GM12892 (cell line): ENCODE measurements at regions not wholly inside any gene's neighbourhood (a gene's known extent, or its start where the extent isn't known, plus 50 kb on each side); places are given as distances from the start of the nearest gene placed in this dataset.

Source experiments
- DNase-seq: peaks from one replicate; pipeline ENCODE4 v3.0.0; 2011; ENCODE audit not compliant: insufficient read length
- FAIRE-seq: peaks from 2 replicates; lab custom pipeline; 2011; peaks lifted over from hg19 to GRCh38; lab: Jason Lieb, UNC
- POLR2A ChIP-seq: IDR thresholded peaks from 2 replicates; pipeline ENCODE4 v1.6.1; 2011; ENCODE audit warnings: low read depth, low read length, control low read depth
- POLR2AphosphoS5 ChIP-seq: IDR thresholded peaks from 2 replicates; pipeline ENCODE4 v1.6.1; 2011; ENCODE audit warnings: low read depth, low read length, control low read depth
- TAF1 ChIP-seq: IDR thresholded peaks from 2 replicates; pipeline ENCODE4 v1.6.1; 2011; ENCODE audit warnings: low read depth, mild to moderate bottlenecking, control low read depth, low read length, borderline replicate concordance

- TF ChIP-seq POLR2A: no peak
- no peak for TF ChIP-seq TAF1
- TF ChIP-seq POLR2AphosphoS5: no peak
- no peak for FAIRE-seq
- no peak for DNase-seq
These were observed 394.7 kb upstream of the GRM3 start for GRCh38 chr7:86248977-86249376.

- FAIRE-seq: no peak
- no peak for TF ChIP-seq POLR2A
- no peak for TF ChIP-seq TAF1
- no peak for TF ChIP-seq POLR2AphosphoS5
- DNase-seq: no peak
These were observed 400.5 kb upstream of the GRM3 start for GRCh38 chr7:86243171-86243570.

GRCh38 chr7:86226191-86226590 is 417.5 kb upstream of the GRM3 start:
- FAIRE-seq (no peak), DNase-seq (no peak)
- TF ChIP-seq POLR2AphosphoS5: no peak

GRCh38 chr7:86222806-86223205 is 420.9 kb upstream of the GRM3 start:
- TF ChIP-seq POLR2A (no peak), TAF1 (no peak), POLR2AphosphoS5 (no peak)
- DNase-seq (no peak), FAIRE-seq (no peak)

- no peak for DNase-seq
- no peak for TF ChIP-seq POLR2A
- no peak for TF ChIP-seq POLR2AphosphoS5
- TF ChIP-seq TAF1: no peak
- FAIRE-seq: no peak
These were observed 429.0 kb upstream of the GRM3 start for GRCh38 chr7:86214734-86215133.

GRCh38 chr7:86212976-86213375 is 430.7 kb upstream of the GRM3 start:
- TF ChIP-seq POLR2A (no peak), POLR2AphosphoS5 (no peak), TAF1 (no peak)
- DNase-seq (no peak), FAIRE-seq (no peak)

GRCh38 chr7:86209036-86209435 is 434.7 kb upstream of the GRM3 start:
- FAIRE-seq (no peak), DNase-seq (no peak)
- no peak for TF ChIP-seq TAF1
- no peak for TF ChIP-seq POLR2AphosphoS5
- no peak for TF ChIP-seq POLR2A

GRCh38 chr7:86207740-86208139 is 436.0 kb upstream of the GRM3 start:
- TF ChIP-seq TAF1 (no peak), POLR2AphosphoS5 (no peak), POLR2A (no peak)
- DNase-seq (no peak), FAIRE-seq (no peak)

- DNase-seq (no peak), FAIRE-seq (no peak)
- TF ChIP-seq POLR2A (no peak), TAF1 (no peak), POLR2AphosphoS5 (no peak)
These were observed 440.9 kb upstream of the GRM3 start for GRCh38 chr7:86202833-86203232.

GRCh38 chr7:86201767-86202166 is 441.9 kb upstream of the GRM3 start:
- FAIRE-seq (no peak), DNase-seq (no peak)
- no peak for TF ChIP-seq TAF1
- TF ChIP-seq POLR2A: no peak

GRCh38 chr7:86199881-86200614 is 443.7 kb upstream of the GRM3 start:
- no peak for DNase-seq
- no peak for TF ChIP-seq TAF1
- TF ChIP-seq POLR2AphosphoS5: no peak
- no peak for TF ChIP-seq POLR2A
- no peak for FAIRE-seq

- no peak for TF ChIP-seq POLR2A
- TF ChIP-seq TAF1: no peak
- TF ChIP-seq POLR2AphosphoS5: no peak
- no peak for FAIRE-seq
- DNase-seq: no peak
These were observed 453.4 kb upstream of the GRM3 start for GRCh38 chr7:86190351-86190750.
